ENCODE measurements at regions not wholly inside any gene's neighbourhood (a gene's known extent, or its start where the extent isn't known, plus 50 kb on each side); places are given as distances from the start of the nearest gene placed in this dataset.
A peak's percentile ranks its signal among the peaks of the same experiment; 100 is the strongest.

GRCh38 chr9:119963258-119963797 is 594.1 kb upstream of the BRINP1 start:
- DNase-seq (ENCODE audit: low read depth in 1 of 2, low spot score in 1 of 2) (peak; percentile 37 to 49), ATAC-seq (peak; percentile 72 to 83), FAIRE-seq (no peak)
- peaks cover 12% of the 10 kb centered on the region for H3K4me1 ChIP-seq
- peak overlapping the region; percentile 54 for H3K4me2 ChIP-seq
- H3K4me3 ChIP-seq = no peak overlapping the region
- WGBS (ENCODE audit: missing lambda C conversion rate) = 46% methylated on average over 4 of the region's 4 CpGs
- ChIA-PET CTCF (no interaction called here), POLR2A (no interaction called here)
- TF ChIP-seq NPAS2 (CRISPR knock-in tag; IDR thresholded peaks at IDR 0.05; ENCODE audit: borderline replicate concordance) = no peak
- no peak for TF ChIP-seq NR3C1 (IDR thresholded peaks at IDR 0.05)
- TF ChIP-seq BCL3 (IDR thresholded peaks at IDR 0.05) = no peak
- TF ChIP-seq ZFP36 (IDR thresholded peaks at IDR 0.05; ENCODE audit: borderline replicate concordance, partially characterized antibody) = no peak
- no peak for TF ChIP-seq JUN (IDR thresholded peaks at IDR 0.05)
- peak overlapping the region; percentile 31 to 66; a peak in 4 of 6 replicates for H3K27ac ChIP-seq
- 0 out of 3 replicates have a peak, but pooled peaks cover 3% of the 10 kb centered on the region for H3K9me3 ChIP-seq

GRCh38 chr9:119961774-119962424 is 592.7 kb upstream of the BRINP1 start:
- H3K4me3 ChIP-seq = no peak overlapping the region
- H3K27ac ChIP-seq = no peak overlapping the region
- ChIA-PET POLR2A (no interaction called here), CTCF (no interaction called here)
- 10% methylated on average over 17 of the region's 19 CpGs for WGBS (ENCODE audit: missing lambda C conversion rate)
- H3K9me3 ChIP-seq = no peaks in the 10 kb centered on the region
- peaks cover 12% of the 10 kb centered on the region for H3K4me1 ChIP-seq
- no peak for FAIRE-seq
- TF ChIP-seq SMC3 (IDR thresholded peaks at IDR 0.05) (peak; percentile 47), NPAS2 (CRISPR knock-in tag; IDR thresholded peaks at IDR 0.05; ENCODE audit: borderline replicate concordance) (no peak), RAD21 (conservative IDR thresholded peaks at IDR 0.05 in 1 of 2, IDR thresholded peaks at IDR 0.05 in 1 of 2) (peak; percentile 38 to 44; a peak in 3 of 5 replicates), CTCF (IDR thresholded peaks at IDR 0.05) (peak; percentile 75)
- peak overlapping the region; percentile 22; the same call in 2 of the 3 replicates for H3K4me2 ChIP-seq
- peak; percentile 56 to 68 for DNase-seq (ENCODE audit: low read depth in 1 of 2, low spot score in 1 of 2)
- peak; percentile 81 to 92 for ATAC-seq

GRCh38 chr9:119959846-119960545 is 590.8 kb upstream of the BRINP1 start:
- H3K4me1 ChIP-seq = peaks cover 12% of the 10 kb centered on the region
- POLR2A ChIA-PET = no interaction called here
- no peaks in the 10 kb centered on the region for H3K9me3 ChIP-seq
- no peak overlapping the region for H3K27ac ChIP-seq
- ATAC-seq = no peak
- DNase-seq (ENCODE audit: low read depth in 1 of 2, low spot score in 1 of 2) = no peak
- WGBS (ENCODE audit: missing lambda C conversion rate) = 36% methylated on average over 6 of the region's 6 CpGs
- CTCF ChIA-PET = interaction anchor here (1.4 to 2.6 kb wide), 3 partner anchors 9 to 15 kb away, joined by 3 to 15 read pairs (median 4); no protein-coding TSS in a partner anchor
- FAIRE-seq = no peak
- no peak for TF ChIP-seq RNF2 (IDR thresholded peaks at IDR 0.05; ENCODE audit: borderline replicate concordance, low read depth)
- no peak for TF ChIP-seq HDAC2 (IDR thresholded peaks at IDR 0.05)
- no peak for TF ChIP-seq JUNB (IDR thresholded peaks at IDR 0.05)
- no peak for TF ChIP-seq SMC3 (IDR thresholded peaks at IDR 0.05)
- no peak overlapping the region for H3K4me2 ChIP-seq
- no peak overlapping the region for H3K4me3 ChIP-seq

GRCh38 chr9:119956111-119956510 is 586.9 kb upstream of the BRINP1 start:
- H3K4me1 ChIP-seq = no peaks in the 10 kb centered on the region
- 30% methylated on average over 2 of the region's 2 CpGs for WGBS (ENCODE audit: missing lambda C conversion rate)
- no peak for FAIRE-seq
- no peak overlapping the region for H3K27ac ChIP-seq
- no peak for DNase-seq (ENCODE audit: low read depth in 1 of 2, low spot score in 1 of 2)
- CTCF ChIA-PET = interaction anchor here (0.8 to 3.8 kb wide), 4 partner anchors 13 to 521 kb away, joined by 3 to 18 read pairs (median 4); no protein-coding TSS in a partner anchor
- POLR2A ChIA-PET = no interaction called here
- H3K9me3 ChIP-seq = no peaks in the 10 kb centered on the region
- ATAC-seq = no peak
- H3K4me3 ChIP-seq = no peak overlapping the region
- no peak overlapping the region for H3K4me2 ChIP-seq
- no peak for TF ChIP-seq MAZ (IDR thresholded peaks at IDR 0.05; ENCODE audit: borderline replicate concordance, low read depth, low read length)
- TF ChIP-seq HOXB5 (CRISPR knock-in tag; IDR thresholded peaks at IDR 0.05) = no peak
- no peak for TF ChIP-seq HOXB13 (CRISPR knock-in tag; IDR thresholded peaks at IDR 0.05; ENCODE audit: low read depth)
- TF ChIP-seq CBX8 (IDR thresholded peaks at IDR 0.05) = no peak
- no peak for TF ChIP-seq FOXS1 (CRISPR knock-in tag; IDR thresholded peaks at IDR 0.05)
- no peak for TF ChIP-seq HEYL (CRISPR knock-in tag; IDR thresholded peaks at IDR 0.05)
- no peak for TF ChIP-seq RFX5 (IDR thresholded peaks at IDR 0.05)
- TF ChIP-seq EHF (CRISPR knock-in tag; IDR thresholded peaks at IDR 0.05) = no peak
- no peak for TF ChIP-seq PBX3 (IDR thresholded peaks at IDR 0.05)
- no peak for TF ChIP-seq CEBPB (IDR thresholded peaks at IDR 0.05)
- TF ChIP-seq ZC3H11A (IDR thresholded peaks at IDR 0.05) = no peak
- TF ChIP-seq EHMT2 (IDR thresholded peaks at IDR 0.05; ENCODE audit: low read depth) = no peak
- TF ChIP-seq E2F6 (IDR thresholded peaks at IDR 0.05; ENCODE audit: borderline replicate concordance, low read depth) = no peak
- TF ChIP-seq CBX2 (IDR thresholded peaks at IDR 0.05; ENCODE audit: borderline replicate concordance, low read depth) = no peak
- no peak for TF ChIP-seq CHD2 (IDR thresholded peaks at IDR 0.05; ENCODE audit: low read length, partially characterized antibody)

Measured in A549 (cell line).